GM23248 (cell line): ENCODE measurements at regions not wholly inside any gene's neighbourhood (a gene's known extent, or its start where the extent isn't known, plus 50 kb on each side); places are given as distances from the start of the nearest gene placed in this dataset.

Source experiments
- DNase-seq: peaks from one replicate; pipeline ENCODE4 v3.0.0-alpha.2; 2015
- H2AFZ ChIP-seq: fragments of 200-600 bp; sonication (generic); 2 replicates; pipeline ENCODE4 v1.6.1; 2016; ENCODE audit warnings: antibody characterized with exemption
- H3F3A ChIP-seq: fragments of 200-600 bp; sonication (generic); 2 replicates; pipeline ENCODE4 v1.6.1; 2016; ENCODE audit warnings: mild to moderate bottlenecking, antibody characterized with exemption, mixed run types; ENCODE audit not compliant: insufficient read depth
- H3K27ac ChIP-seq: fragments of 200-600 bp; sonication (generic); 2 replicates; pipeline ENCODE4 v1.5.1; 2016; ENCODE audit warnings: mild to moderate bottlenecking
- H3K27me3 ChIP-seq: fragments of 200-600 bp; sonication (generic); replicated peaks from 2 replicates; pipeline ENCODE4 v1.6.1; 2016; ENCODE audit warnings: mild to moderate bottlenecking; ENCODE audit not compliant: insufficient read depth
- H3K36me3 ChIP-seq: fragments of 200-600 bp; sonication (generic); 2 replicates; pipeline ENCODE4 v1.6.1; 2016; ENCODE audit warnings: low read depth, mild to moderate bottlenecking
- H3K4me1 ChIP-seq: fragments of 200-600 bp; sonication (generic); 2 replicates; pipeline ENCODE4 v1.6.1; 2016; ENCODE audit warnings: mild to moderate bottlenecking; ENCODE audit not compliant: insufficient read depth
- H3K4me2 ChIP-seq: fragments of 200-600 bp; sonication (generic); one replicate; pipeline ENCODE4 v1.6.1; 2016; ENCODE audit warnings: mild to moderate bottlenecking; ENCODE audit not compliant: unreplicated experiment
- H3K4me3 ChIP-seq: fragments of 200-600 bp; sonication (generic); 2 replicates; pipeline ENCODE4 v1.5.1; 2016; ENCODE audit warnings: mild to moderate bottlenecking
- H3K79me2 ChIP-seq: fragments of 200-600 bp; sonication (generic); 2 replicates; pipeline ENCODE4 v1.6.1; 2016; ENCODE audit warnings: mild to moderate bottlenecking; ENCODE audit not compliant: insufficient read depth
- H3K9ac ChIP-seq: fragments of 200-600 bp; sonication (generic); 2 replicates; pipeline ENCODE4 v1.6.1; 2016; ENCODE audit warnings: mild to moderate bottlenecking
- H3K9me2 ChIP-seq: fragments of 200-600 bp; sonication (generic); 2 replicates; pipeline ENCODE4 v1.6.1; 2016; ENCODE audit warnings: mixed run types, mild to moderate bottlenecking, moderate library complexity; ENCODE audit not compliant: insufficient read depth
- H3K9me3 ChIP-seq: fragments of 200-600 bp; sonication (generic); one replicate; pipeline ENCODE4 v1.6.1; 2017; ENCODE audit warnings: low read depth
- H4K20me1 ChIP-seq: fragments of 200-600 bp; sonication (generic); 2 replicates; pipeline ENCODE4 v1.6.0; 2016; ENCODE audit not compliant: insufficient read depth
- EZH2 ChIP-seq: fragments of 200-600 bp; sonication (generic); IDR thresholded peaks from 2 replicates; pipeline ENCODE4 v1.6.1; 2018; ENCODE audit warnings: antibody characterized with exemption, mild to moderate bottlenecking; ENCODE audit not compliant: insufficient read depth, poor library complexity, severe bottlenecking
- EZH2phosphoT487 ChIP-seq: fragments of 200-600 bp; sonication (generic); IDR thresholded peaks from 2 replicates; pipeline ENCODE4 v1.6.1; 2018; ENCODE audit warnings: antibody characterized with exemption, moderate library complexity, mild to moderate bottlenecking, low read depth; ENCODE audit not compliant: insufficient read depth
- WGBS, 2 experiments: methylation state at CpG; one replicate each; pipeline ENCODE4 v1.1.6; 2015 to 2017; ENCODE audit warnings: low lambda C conversion rate in 2 of 2, low coverage in 1 of 2; ENCODE audit errors: missing lambda C conversion rate in 2 of 2; 5-methylcytosine and 5-hydroxymethylcytosine counted together
- in situ Hi-C: fragments of 300-500 bp; cut with MboI; formaldehyde crosslinking; loops from 2 replicates; pipeline ENCODE4 v1.15.0; 2020

DNA sequence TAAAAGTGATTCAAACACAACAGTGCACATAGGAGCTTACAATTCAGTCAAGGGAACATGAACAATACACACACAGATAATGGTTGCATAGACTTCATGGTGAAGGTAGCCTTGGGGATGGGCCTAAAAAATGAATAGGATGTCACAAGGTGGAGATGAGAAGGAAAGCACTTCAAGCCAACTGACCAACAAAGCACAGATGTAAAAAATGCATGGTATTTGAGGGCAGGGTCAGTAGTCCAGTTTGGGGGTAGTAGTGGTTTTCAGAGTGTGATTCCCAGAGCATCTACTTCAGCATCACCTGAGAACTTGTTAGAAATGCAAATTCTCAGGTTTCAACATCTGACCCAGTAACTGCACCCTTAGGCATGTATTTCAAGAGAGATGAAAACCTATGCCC is 88.9 kb downstream of the PERP start:
- Histone ChIP-seq H3K9me3 (no peaks in the 10 kb centered on the region), H3F3A (no peaks in the 10 kb centered on the region), H3K9ac (no peak overlapping the region), H3K27me3 (peaks cover 20% of the 10 kb centered on the region; the same call in 1 of the 2 replicates), H2AFZ (no peak overlapping the region), H3K4me1 (no peaks in the 10 kb centered on the region), H3K79me2 (no peaks in the 10 kb centered on the region), H3K27ac (no peak overlapping the region), H3K36me3 (no peaks in the 10 kb centered on the region), H3K9me2 (no peaks in the 10 kb centered on the region), H3K4me3 (no peak overlapping the region), H3K4me2 (no peak overlapping the region), H4K20me1 (no peaks in the 10 kb centered on the region)
- TF ChIP-seq EZH2phosphoT487 (no peak), EZH2 (no peak)
- in situ Hi-C loops: no loop called here
- no peak for DNase-seq

DNA sequence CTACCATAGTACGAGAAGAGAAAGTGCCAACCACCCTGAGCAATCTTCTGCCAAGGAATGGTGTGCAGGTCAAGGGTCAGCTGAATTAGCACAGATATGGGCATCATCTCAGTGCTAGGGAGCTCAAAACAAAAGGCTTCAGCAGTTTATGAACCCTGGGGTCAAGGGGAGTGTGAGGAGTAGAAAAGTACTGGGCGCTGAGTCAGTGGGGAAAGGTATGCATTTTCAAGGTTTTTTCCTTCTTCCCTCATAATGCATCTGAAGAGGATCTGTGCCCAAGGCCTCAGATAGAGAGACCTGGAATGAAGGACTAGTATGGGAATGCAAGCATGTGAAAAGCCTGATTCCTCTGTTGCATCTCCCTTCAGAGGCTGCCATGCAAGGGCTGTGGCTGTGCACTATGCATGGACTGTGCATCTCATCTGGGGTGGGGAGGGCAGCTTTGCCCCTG is 81.7 kb downstream of the PERP start:
- H3K9me2 ChIP-seq: no peaks in the 10 kb centered on the region
- H3K9ac ChIP-seq: no peak overlapping the region
- H3K4me3 ChIP-seq: no peak overlapping the region
- in situ Hi-C loops: no loop called here
- peaks cover 9% of the 10 kb centered on the region for H3K27me3 ChIP-seq
- no peak overlapping the region for H3K27ac ChIP-seq
- 78 to 87% methylated on average over 2 of the region's 2 CpGs for WGBS, 2 experiments
- H3K4me2 ChIP-seq: no peak overlapping the region
- no peak overlapping the region for H2AFZ ChIP-seq
- TF ChIP-seq EZH2phosphoT487 (no peak), EZH2 (no peak)
- H4K20me1 ChIP-seq: no peaks in the 10 kb centered on the region
- DNase-seq: no peak
- no peaks in the 10 kb centered on the region for H3K4me1 ChIP-seq
- H3F3A ChIP-seq: no peaks in the 10 kb centered on the region
- H3K36me3 ChIP-seq: no peaks in the 10 kb centered on the region
- H3K79me2 ChIP-seq: no peaks in the 10 kb centered on the region
- H3K9me3 ChIP-seq: no peaks in the 10 kb centered on the region

DNA sequence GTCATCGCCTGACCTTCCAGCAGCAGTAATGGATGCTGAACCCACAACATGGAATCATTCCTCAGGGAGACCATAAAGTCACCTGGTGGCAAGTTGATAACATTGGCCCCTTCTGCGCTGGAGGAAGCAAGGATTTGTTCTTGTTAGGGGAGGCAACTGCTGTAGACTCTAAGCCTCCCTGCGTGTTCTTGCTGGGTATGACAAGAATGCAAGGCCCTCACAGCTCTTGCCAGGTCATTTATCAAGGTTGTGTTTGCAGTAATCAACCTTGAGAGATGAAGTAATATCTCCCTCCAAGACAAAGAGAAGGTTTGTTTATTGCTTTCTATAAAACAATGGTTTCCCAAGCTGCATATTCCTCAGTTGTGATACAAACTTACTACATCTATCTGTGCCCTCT is 80.9 kb downstream of the PERP start:
- WGBS, 2 experiments: 54 to 62% methylated on average over 3 of the region's 3 CpGs
- H3K27me3 ChIP-seq: peaks cover 3% of the 10 kb centered on the region
- TF ChIP-seq EZH2 (no peak), EZH2phosphoT487 (no peak)
- no peak overlapping the region for H3K9ac ChIP-seq
- in situ Hi-C loops: no loop called here
- no peaks in the 10 kb centered on the region for H3K9me2 ChIP-seq
- no peaks in the 10 kb centered on the region for H3K4me1 ChIP-seq
- H3K79me2 ChIP-seq: no peaks in the 10 kb centered on the region
- H3K36me3 ChIP-seq: no peaks in the 10 kb centered on the region
- H3K4me3 ChIP-seq: no peak overlapping the region
- no peak overlapping the region for H3K27ac ChIP-seq
- no peaks in the 10 kb centered on the region for H4K20me1 ChIP-seq
- no peak overlapping the region for H2AFZ ChIP-seq
- no peaks in the 10 kb centered on the region for H3F3A ChIP-seq
- no peaks in the 10 kb centered on the region for H3K9me3 ChIP-seq
- no peak overlapping the region for H3K4me2 ChIP-seq
- DNase-seq: no peak

DNA sequence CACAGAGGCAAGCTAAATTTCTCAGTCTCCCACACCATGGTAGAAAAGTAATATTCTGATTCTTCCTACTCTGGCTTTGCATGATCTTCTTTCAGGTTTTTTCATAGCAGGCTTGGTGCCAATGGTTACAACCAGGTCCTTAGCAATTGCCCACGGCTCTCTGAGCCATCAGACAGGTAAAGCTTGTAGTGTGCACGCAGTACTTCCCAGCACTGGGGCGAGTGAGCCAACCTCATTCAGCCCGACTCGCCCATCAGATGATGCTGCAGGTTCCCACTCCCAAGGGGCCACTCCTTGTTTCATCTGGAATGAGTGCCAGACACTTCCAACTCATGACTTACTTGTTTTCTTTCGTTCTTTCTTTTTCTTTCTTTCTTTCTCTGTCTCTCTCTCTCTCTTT is 78.3 kb downstream of the PERP start:
- Histone ChIP-seq H3F3A (no peaks in the 10 kb centered on the region), H3K4me1 (no peaks in the 10 kb centered on the region), H3K27me3 (peaks cover 3% of the 10 kb centered on the region), H3K4me3 (no peak overlapping the region), H2AFZ (no peak overlapping the region), H3K27ac (no peak overlapping the region), H3K36me3 (no peaks in the 10 kb centered on the region), H3K79me2 (no peaks in the 10 kb centered on the region), H3K9me2 (no peaks in the 10 kb centered on the region), H3K9ac (no peak overlapping the region), H4K20me1 (no peaks in the 10 kb centered on the region), H3K9me3 (no peaks in the 10 kb centered on the region), H3K4me2 (no peak overlapping the region)
- in situ Hi-C loops: no loop called here
- DNase-seq: no peak
- 43 to 46% methylated on average over 6 of the region's 6 CpGs for WGBS, 2 experiments
- TF ChIP-seq EZH2phosphoT487 (no peak), EZH2 (no peak)

DNA sequence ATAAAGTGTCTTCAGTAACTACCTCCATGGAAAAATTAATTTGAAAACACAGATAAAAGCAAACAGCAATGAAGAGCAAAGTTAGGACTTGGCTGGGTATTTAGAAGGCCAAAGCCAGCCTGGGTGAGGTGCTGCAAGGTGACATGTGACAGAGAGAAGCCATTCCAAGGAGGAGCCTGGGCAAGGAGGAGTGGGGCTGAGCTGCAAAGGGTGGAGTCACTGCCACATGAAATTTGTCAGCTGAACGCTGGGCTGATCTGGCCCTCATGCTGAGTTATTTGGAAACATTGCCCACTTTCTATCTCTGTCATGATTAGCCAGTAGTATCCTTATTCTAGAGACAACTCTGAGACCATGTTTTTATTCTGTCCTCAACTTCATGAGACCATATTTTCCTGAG is 76.3 kb downstream of the PERP start:
- Histone ChIP-seq H3K4me1 (no peaks in the 10 kb centered on the region), H3F3A (no peaks in the 10 kb centered on the region), H3K9me2 (no peaks in the 10 kb centered on the region), H4K20me1 (no peaks in the 10 kb centered on the region), H3K36me3 (no peaks in the 10 kb centered on the region), H3K4me3 (no peak overlapping the region), H3K9ac (no peak overlapping the region), H3K79me2 (no peaks in the 10 kb centered on the region), H3K4me2 (no peak overlapping the region), H3K9me3 (no peaks in the 10 kb centered on the region), H2AFZ (no peak overlapping the region), H3K27ac (no peak overlapping the region), H3K27me3 (peaks cover 3% of the 10 kb centered on the region)
- in situ Hi-C loops: no loop called here
- 0% methylated on average over 1 of the region's 1 CpG for WGBS, 2 experiments
- no peak for DNase-seq
- TF ChIP-seq EZH2phosphoT487: no peak
- no peak for TF ChIP-seq EZH2
